H1 (cell line): ENCODE measurements at regions not wholly inside any gene's neighbourhood (a gene's known extent, or its start where the extent isn't known, plus 50 kb on each side); places are given as distances from the start of the nearest gene placed in this dataset.

Experiments
- BRCA1 ChIP-seq: IDR thresholded peaks from 2 replicates; pipeline ENCODE4 v1.6.1; 2012; ENCODE audit warnings: low read depth, low read length, improper control_type of control experiment
- CBX5 ChIP-seq: fragments of 300-800, 300-1000 bp; sonication (generic); IDR thresholded peaks from 2 replicates; pipeline ENCODE4 v1.7.1; 2016; ENCODE audit warnings: antibody characterized with exemption, low read length, low read depth
- CHD1 ChIP-seq: IDR thresholded peaks from 2 replicates; pipeline ENCODE4 v1.6.1; 2012; ENCODE audit warnings: low read depth, low read length, improper control_type of control experiment
- KDM1A ChIP-seq: fragments of 200-600, 300-600 bp; sonication (generic); IDR thresholded peaks from 2 replicates; pipeline ENCODE4 v1.7.1; 2016; ENCODE audit warnings: mild to moderate bottlenecking, low read length, borderline replicate concordance
- KDM4A ChIP-seq: IDR thresholded peaks from one replicate; pipeline ENCODE4 v1.7.1; 2012; ENCODE audit warnings: low read depth, mild to moderate bottlenecking, moderate library complexity, low read length, inconsistent platforms; ENCODE audit not compliant: severe bottlenecking
- KDM5A ChIP-seq: fragments of 200-600 bp; IDR thresholded peaks from 2 replicates; pipeline ENCODE4 v1.7.1; 2012; ENCODE audit warnings: mild to moderate bottlenecking, low read length, inconsistent platforms, mixed read lengths
- MAFK ChIP-seq: IDR thresholded peaks from 2 replicates; pipeline ENCODE4 v1.6.1; 2012; ENCODE audit warnings: low read depth, mild to moderate bottlenecking, improper control_type of control experiment, low read length
- PHF8 ChIP-seq: fragments of 200-600 bp; sonication (generic); conservative IDR thresholded peaks from 2 replicates; pipeline ENCODE4 v1.7.1; 2012; ENCODE audit warnings: low read depth, mild to moderate bottlenecking, inconsistent platforms, low read length, moderate library complexity
- POLR2A ChIP-seq, 2 experiments: IDR thresholded peaks; 1 replicate in 1 of 2; 2 replicates in 1 of 2; pipeline ENCODE4 v1.6.1; 2011; ENCODE audit warnings: low read depth in 2 of 2, low read length in 2 of 2, mild to moderate bottlenecking in 2 of 2; ENCODE audit errors: control extremely low read depth in 1 of 2
- SUZ12 ChIP-seq: fragments of 200-600 bp; sonication (generic); IDR thresholded peaks from 2 replicates; pipeline ENCODE4 v1.6.1; 2012; ENCODE audit warnings: mild to moderate bottlenecking, inconsistent platforms, low read length, moderate library complexity, mixed read lengths
- TAF7 ChIP-seq: optimal IDR thresholded peaks from 2 replicates; pipeline ENCODE3; 2011; ENCODE audit warnings: low read depth, mild to moderate bottlenecking, inconsistent platforms, low read length, moderate library complexity, borderline replicate concordance
- TBP ChIP-seq: IDR thresholded peaks from 2 replicates; pipeline ENCODE4 v1.6.1; 2011; ENCODE audit warnings: low read depth, low read length, improper control_type of control experiment
- YY1 ChIP-seq: IDR thresholded peaks from 2 replicates; pipeline ENCODE4 v1.6.1; 2011; ENCODE audit warnings: low read depth, mild to moderate bottlenecking, low read length
- TF ChIP-seq, protein P1 (sequence below): fragments of 300-600 bp; sonication (generic); IDR thresholded peaks from 2 replicates; pipeline ENCODE4 v1.7.1; 2012; ENCODE audit warnings: low read length, moderate library complexity, mild to moderate bottlenecking, inconsistent platforms; ENCODE audit not compliant: insufficient replicate concordance

DNA sequence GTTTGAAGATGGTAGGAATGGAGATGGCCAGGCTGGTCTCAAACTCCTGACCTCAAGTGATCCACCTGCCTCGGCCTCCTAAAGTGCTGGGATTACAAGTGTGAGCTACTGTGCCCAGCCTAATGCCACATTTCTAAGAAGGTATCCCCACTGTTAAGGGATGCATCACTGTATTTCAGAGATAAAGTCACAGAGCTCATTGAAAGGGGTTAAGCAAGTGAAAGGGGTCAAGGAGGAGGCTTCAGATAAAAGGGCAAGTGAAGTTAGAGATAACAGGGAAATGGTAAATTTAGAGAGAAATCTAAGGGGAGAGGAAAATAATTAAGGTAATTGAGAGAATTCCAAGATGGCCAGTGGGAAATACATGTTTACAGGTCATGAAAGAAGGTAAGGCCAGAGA is 93.0 kb upstream of the SP4 start (continued):
- TF ChIP-seq, protein P1, sequence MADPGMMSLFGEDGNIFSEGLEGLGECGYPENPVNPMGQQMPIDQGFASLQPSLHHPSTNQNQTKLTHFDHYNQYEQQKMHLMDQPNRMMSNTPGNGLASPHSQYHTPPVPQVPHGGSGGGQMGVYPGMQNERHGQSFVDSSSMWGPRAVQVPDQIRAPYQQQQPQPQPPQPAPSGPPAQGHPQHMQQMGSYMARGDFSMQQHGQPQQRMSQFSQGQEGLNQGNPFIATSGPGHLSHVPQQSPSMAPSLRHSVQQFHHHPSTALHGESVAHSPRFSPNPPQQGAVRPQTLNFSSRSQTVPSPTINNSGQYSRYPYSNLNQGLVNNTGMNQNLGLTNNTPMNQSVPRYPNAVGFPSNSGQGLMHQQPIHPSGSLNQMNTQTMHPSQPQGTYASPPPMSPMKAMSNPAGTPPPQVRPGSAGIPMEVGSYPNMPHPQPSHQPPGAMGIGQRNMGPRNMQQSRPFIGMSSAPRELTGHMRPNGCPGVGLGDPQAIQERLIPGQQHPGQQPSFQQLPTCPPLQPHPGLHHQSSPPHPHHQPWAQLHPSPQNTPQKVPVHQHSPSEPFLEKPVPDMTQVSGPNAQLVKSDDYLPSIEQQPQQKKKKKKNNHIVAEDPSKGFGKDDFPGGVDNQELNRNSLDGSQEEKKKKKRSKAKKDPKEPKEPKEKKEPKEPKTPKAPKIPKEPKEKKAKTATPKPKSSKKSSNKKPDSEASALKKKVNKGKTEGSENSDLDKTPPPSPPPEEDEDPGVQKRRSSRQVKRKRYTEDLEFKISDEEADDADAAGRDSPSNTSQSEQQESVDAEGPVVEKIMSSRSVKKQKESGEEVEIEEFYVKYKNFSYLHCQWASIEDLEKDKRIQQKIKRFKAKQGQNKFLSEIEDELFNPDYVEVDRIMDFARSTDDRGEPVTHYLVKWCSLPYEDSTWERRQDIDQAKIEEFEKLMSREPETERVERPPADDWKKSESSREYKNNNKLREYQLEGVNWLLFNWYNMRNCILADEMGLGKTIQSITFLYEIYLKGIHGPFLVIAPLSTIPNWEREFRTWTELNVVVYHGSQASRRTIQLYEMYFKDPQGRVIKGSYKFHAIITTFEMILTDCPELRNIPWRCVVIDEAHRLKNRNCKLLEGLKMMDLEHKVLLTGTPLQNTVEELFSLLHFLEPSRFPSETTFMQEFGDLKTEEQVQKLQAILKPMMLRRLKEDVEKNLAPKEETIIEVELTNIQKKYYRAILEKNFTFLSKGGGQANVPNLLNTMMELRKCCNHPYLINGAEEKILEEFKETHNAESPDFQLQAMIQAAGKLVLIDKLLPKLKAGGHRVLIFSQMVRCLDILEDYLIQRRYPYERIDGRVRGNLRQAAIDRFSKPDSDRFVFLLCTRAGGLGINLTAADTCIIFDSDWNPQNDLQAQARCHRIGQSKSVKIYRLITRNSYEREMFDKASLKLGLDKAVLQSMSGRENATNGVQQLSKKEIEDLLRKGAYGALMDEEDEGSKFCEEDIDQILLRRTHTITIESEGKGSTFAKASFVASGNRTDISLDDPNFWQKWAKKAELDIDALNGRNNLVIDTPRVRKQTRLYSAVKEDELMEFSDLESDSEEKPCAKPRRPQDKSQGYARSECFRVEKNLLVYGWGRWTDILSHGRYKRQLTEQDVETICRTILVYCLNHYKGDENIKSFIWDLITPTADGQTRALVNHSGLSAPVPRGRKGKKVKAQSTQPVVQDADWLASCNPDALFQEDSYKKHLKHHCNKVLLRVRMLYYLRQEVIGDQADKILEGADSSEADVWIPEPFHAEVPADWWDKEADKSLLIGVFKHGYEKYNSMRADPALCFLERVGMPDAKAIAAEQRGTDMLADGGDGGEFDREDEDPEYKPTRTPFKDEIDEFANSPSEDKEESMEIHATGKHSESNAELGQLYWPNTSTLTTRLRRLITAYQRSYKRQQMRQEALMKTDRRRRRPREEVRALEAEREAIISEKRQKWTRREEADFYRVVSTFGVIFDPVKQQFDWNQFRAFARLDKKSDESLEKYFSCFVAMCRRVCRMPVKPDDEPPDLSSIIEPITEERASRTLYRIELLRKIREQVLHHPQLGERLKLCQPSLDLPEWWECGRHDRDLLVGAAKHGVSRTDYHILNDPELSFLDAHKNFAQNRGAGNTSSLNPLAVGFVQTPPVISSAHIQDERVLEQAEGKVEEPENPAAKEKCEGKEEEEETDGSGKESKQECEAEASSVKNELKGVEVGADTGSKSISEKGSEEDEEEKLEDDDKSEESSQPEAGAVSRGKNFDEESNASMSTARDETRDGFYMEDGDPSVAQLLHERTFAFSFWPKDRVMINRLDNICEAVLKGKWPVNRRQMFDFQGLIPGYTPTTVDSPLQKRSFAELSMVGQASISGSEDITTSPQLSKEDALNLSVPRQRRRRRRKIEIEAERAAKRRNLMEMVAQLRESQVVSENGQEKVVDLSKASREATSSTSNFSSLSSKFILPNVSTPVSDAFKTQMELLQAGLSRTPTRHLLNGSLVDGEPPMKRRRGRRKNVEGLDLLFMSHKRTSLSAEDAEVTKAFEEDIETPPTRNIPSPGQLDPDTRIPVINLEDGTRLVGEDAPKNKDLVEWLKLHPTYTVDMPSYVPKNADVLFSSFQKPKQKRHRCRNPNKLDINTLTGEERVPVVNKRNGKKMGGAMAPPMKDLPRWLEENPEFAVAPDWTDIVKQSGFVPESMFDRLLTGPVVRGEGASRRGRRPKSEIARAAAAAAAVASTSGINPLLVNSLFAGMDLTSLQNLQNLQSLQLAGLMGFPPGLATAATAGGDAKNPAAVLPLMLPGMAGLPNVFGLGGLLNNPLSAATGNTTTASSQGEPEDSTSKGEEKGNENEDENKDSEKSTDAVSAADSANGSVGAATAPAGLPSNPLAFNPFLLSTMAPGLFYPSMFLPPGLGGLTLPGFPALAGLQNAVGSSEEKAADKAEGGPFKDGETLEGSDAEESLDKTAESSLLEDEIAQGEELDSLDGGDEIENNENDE, result no peak
- no peak for TF ChIP-seq KDM4A
- TF ChIP-seq SUZ12, result no peak
- TF ChIP-seq CHD1, result no peak
- no peak for TF ChIP-seq YY1
- no peak for TF ChIP-seq TBP
- no peak for TF ChIP-seq POLR2A (IDR thresholded peaks at IDR 0.05; ENCODE audit: control extremely low read depth in 1 of 2, low read depth in 2 of 2, low read length in 2 of 2)
- no peak for TF ChIP-seq TAF7
- TF ChIP-seq BRCA1, result no peak
- no peak for TF ChIP-seq CBX5
- no peak for TF ChIP-seq PHF8
- no peak for TF ChIP-seq KDM1A
- TF ChIP-seq KDM5A, result no peak
- TF ChIP-seq MAFK, result no peak
